Ishikawa (cell line): ENCODE measurements at regions not wholly inside any gene's neighbourhood (a gene's known extent, or its start where the extent isn't known, plus 50 kb on each side); places are given as distances from the start of the nearest gene placed in this dataset.
A peak's percentile ranks its signal among the peaks of the same experiment; 100 is the strongest.

Experiments used
- CREB1 ChIP-seq: IDR thresholded peaks from 2 replicates; pipeline ENCODE4 v1.6.1; 2012; ENCODE audit warnings: low read depth
- EGR1 ChIP-seq: IDR thresholded peaks from 2 replicates; pipeline ENCODE4 v1.6.1; 2012
- EP300 ChIP-seq: IDR thresholded peaks from 2 replicates; pipeline ENCODE4 v1.6.1; 2012; ENCODE audit warnings: borderline replicate concordance
- FOXM1 ChIP-seq: IDR thresholded peaks from 2 replicates; pipeline ENCODE4 v1.6.1; 2012; ENCODE audit warnings: low read depth, borderline replicate concordance
- NFIC ChIP-seq: IDR thresholded peaks from 2 replicates; pipeline ENCODE4 v1.6.1; 2012
- RAD21 ChIP-seq: IDR thresholded peaks from 2 replicates; pipeline ENCODE4 v1.6.1; 2012; ENCODE audit warnings: low read depth
- TAF1 ChIP-seq: IDR thresholded peaks from 2 replicates; pipeline ENCODE4 v1.6.1; 2012; ENCODE audit warnings: low read depth, mild to moderate bottlenecking
- YY1 ChIP-seq: IDR thresholded peaks from 2 replicates; pipeline ENCODE4 v1.6.1; 2012; ENCODE audit warnings: low read depth
- TF ChIP-seq, protein P1 (sequence below): IDR thresholded peaks from 2 replicates; pipeline ENCODE4 v1.6.1; 2012; ENCODE audit warnings: low read depth, mild to moderate bottlenecking
- TF ChIP-seq, protein P2 (sequence below): IDR thresholded peaks from 2 replicates; pipeline ENCODE4 v1.6.1; 2012

DNA sequence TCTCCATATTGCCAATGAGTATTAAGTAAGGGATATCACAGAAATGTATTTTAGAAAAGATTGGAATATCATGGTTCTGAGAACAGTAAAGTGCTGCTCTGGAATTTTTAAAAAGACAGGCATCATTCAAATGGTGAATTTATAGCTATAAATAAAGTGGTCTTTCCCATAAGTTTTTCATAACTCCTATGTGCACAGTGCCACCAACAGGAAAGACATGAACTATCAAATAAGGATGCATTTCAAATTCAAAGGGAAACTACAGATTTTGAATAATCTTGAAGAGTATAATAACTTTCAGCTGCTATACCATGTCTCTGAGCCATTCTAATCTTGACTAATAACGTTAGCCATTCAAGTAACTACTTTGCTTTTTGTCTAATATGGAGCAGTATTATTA lies 456.8 kb upstream of the GJE1 start:
- TF ChIP-seq RAD21 (peak; percentile 33), EP300 (no peak), YY1 (no peak), FOXM1 (no peak), EGR1 (no peak), NFIC (no peak), CREB1 (no peak), TAF1 (no peak)
- TF ChIP-seq, protein P1, sequence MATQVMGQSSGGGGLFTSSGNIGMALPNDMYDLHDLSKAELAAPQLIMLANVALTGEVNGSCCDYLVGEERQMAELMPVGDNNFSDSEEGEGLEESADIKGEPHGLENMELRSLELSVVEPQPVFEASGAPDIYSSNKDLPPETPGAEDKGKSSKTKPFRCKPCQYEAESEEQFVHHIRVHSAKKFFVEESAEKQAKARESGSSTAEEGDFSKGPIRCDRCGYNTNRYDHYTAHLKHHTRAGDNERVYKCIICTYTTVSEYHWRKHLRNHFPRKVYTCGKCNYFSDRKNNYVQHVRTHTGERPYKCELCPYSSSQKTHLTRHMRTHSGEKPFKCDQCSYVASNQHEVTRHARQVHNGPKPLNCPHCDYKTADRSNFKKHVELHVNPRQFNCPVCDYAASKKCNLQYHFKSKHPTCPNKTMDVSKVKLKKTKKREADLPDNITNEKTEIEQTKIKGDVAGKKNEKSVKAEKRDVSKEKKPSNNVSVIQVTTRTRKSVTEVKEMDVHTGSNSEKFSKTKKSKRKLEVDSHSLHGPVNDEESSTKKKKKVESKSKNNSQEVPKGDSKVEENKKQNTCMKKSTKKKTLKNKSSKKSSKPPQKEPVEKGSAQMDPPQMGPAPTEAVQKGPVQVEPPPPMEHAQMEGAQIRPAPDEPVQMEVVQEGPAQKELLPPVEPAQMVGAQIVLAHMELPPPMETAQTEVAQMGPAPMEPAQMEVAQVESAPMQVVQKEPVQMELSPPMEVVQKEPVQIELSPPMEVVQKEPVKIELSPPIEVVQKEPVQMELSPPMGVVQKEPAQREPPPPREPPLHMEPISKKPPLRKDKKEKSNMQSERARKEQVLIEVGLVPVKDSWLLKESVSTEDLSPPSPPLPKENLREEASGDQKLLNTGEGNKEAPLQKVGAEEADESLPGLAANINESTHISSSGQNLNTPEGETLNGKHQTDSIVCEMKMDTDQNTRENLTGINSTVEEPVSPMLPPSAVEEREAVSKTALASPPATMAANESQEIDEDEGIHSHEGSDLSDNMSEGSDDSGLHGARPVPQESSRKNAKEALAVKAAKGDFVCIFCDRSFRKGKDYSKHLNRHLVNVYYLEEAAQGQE, result no peak
- TF ChIP-seq, protein P2, sequence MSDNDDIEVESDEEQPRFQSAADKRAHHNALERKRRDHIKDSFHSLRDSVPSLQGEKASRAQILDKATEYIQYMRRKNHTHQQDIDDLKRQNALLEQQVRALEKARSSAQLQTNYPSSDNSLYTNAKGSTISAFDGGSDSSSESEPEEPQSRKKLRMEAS, result no peak
